DND-41 (cell line): ENCODE measurements at regions not wholly inside any gene's neighbourhood (a gene's known extent, or its start where the extent isn't known, plus 50 kb on each side); places are given as distances from the start of the nearest gene placed in this dataset.

Source experiments
- ATAC-seq: fragments of 200-7000 bp; cut with Tn5 transposase; 3 replicates; pipeline ENCODE4 v1.9.1; 2021; ENCODE audit warnings: low read depth; ENCODE audit not compliant: insufficient read depth
- DNase-seq: peaks from one replicate; pipeline ENCODE4 v3.0.0-alpha.2; 2020
- H2AFZ ChIP-seq: 2 replicates; pipeline ENCODE4 v1.6.0; 2012; ENCODE audit warnings: low read depth, low read length
- H3K27ac ChIP-seq: 2 replicates; pipeline ENCODE4 v1.5.1; 2012; ENCODE audit warnings: low read length, inconsistent platforms
- H3K27me3 ChIP-seq: fragments of 200-600 bp; sonication (generic); 2 replicates; pipeline ENCODE4 v1.6.0; 2012; ENCODE audit warnings: low read length, mild to moderate bottlenecking, inconsistent platforms; ENCODE audit not compliant: insufficient read depth, poor library complexity
- H3K36me3 ChIP-seq: 2 replicates; pipeline ENCODE4 v1.5.1; 2012; ENCODE audit warnings: low read length, inconsistent platforms; ENCODE audit not compliant: insufficient read depth
- H3K4me1 ChIP-seq: 2 replicates; pipeline ENCODE4 v1.5.1; 2012; ENCODE audit warnings: mild to moderate bottlenecking, low read length; ENCODE audit not compliant: insufficient read depth
- H3K4me2 ChIP-seq: 2 replicates; pipeline ENCODE4 v1.6.0; 2012; ENCODE audit warnings: mild to moderate bottlenecking, moderate library complexity, low read length, inconsistent platforms; ENCODE audit not compliant: insufficient read depth
- H3K4me3 ChIP-seq, 2 experiments: fragments of 200-600 bp in 1 of 2; shearing (Covaris generic) in 1 of 2; 2 replicates each; pipeline ENCODE4 v1.5.1; 2012 to 2016; ENCODE audit warnings: inconsistent platforms in 2 of 2, low read length in 2 of 2, mild to moderate bottlenecking in 2 of 2, low read depth in 1 of 2, moderate library complexity in 1 of 2
- H3K79me2 ChIP-seq: 2 replicates; pipeline ENCODE4 v1.6.0; 2012; ENCODE audit warnings: low read length, inconsistent platforms; ENCODE audit not compliant: insufficient read depth
- H3K9ac ChIP-seq: 2 replicates; pipeline ENCODE4 v1.6.0; 2012; ENCODE audit warnings: low read depth, mild to moderate bottlenecking, inconsistent platforms, low read length, moderate library complexity
- H3K9me3 ChIP-seq: 2 replicates; pipeline ENCODE4 v1.5.1; 2012; ENCODE audit warnings: low read length, moderate library complexity, mild to moderate bottlenecking, inconsistent platforms; ENCODE audit not compliant: insufficient read depth, severe bottlenecking
- H4K20me1 ChIP-seq: 2 replicates; pipeline ENCODE4 v1.6.0; 2012; ENCODE audit warnings: low read length; ENCODE audit not compliant: insufficient read depth
- CTCF ChIP-seq: IDR thresholded peaks from 2 replicates; pipeline ENCODE4 v1.5.1; 2012; ENCODE audit warnings: borderline replicate concordance, low read length, moderate library complexity, mild to moderate bottlenecking; ENCODE audit not compliant: poor library complexity, severe bottlenecking; ENCODE audit errors: extremely low read depth
- EZH2 ChIP-seq: IDR thresholded peaks from 3 replicates; pipeline ENCODE4 v1.6.1; 2012; ENCODE audit warnings: borderline replicate concordance, low read depth, mild to moderate bottlenecking, moderate library complexity, low read length, inconsistent platforms; ENCODE audit not compliant: severe bottlenecking

- Histone ChIP-seq H2AFZ (no peak overlapping the region), H3K27me3 (no peaks in the 10 kb centered on the region), H3K79me2 (no peaks in the 10 kb centered on the region), H3K9ac (no peak overlapping the region), H3K4me3 (no peak overlapping the region), H3K27ac (no peak overlapping the region), H3K9me3 (no peaks in the 10 kb centered on the region), H3K4me1 (peaks cover 10% of the 10 kb centered on the region; the same call in 1 of the 2 replicates), H3K4me2 (no peak overlapping the region), H4K20me1 (no peaks in the 10 kb centered on the region), H3K36me3 (no peaks in the 10 kb centered on the region)
- TF ChIP-seq EZH2 = no peak
- TF ChIP-seq CTCF = no peak
- ATAC-seq (no peak), DNase-seq (no peak)
These were observed 124.0 kb upstream of the BOD1 start for GRCh38 chr5:173740400-173740799.

GRCh38 chr5:173741087-173741486 lies 124.6 kb upstream of the BOD1 start:
- Histone ChIP-seq H3K9me3 (no peaks in the 10 kb centered on the region), H3K27me3 (no peaks in the 10 kb centered on the region), H3K27ac (no peak overlapping the region), H3K4me2 (no peak overlapping the region), H3K4me3 (no peak overlapping the region), H4K20me1 (no peaks in the 10 kb centered on the region), H3K79me2 (no peaks in the 10 kb centered on the region), H3K9ac (no peak overlapping the region), H3K36me3 (no peaks in the 10 kb centered on the region), H2AFZ (no peak overlapping the region), H3K4me1 (peaks cover 10% of the 10 kb centered on the region; the same call in 1 of the 2 replicates)
- DNase-seq = no peak
- TF ChIP-seq CTCF = no peak
- ATAC-seq = no peak

GRCh38 chr5:173741729-173742431 lies 125.4 kb upstream of the BOD1 start:
- Histone ChIP-seq H3K79me2 (no peaks in the 10 kb centered on the region), H3K36me3 (no peaks in the 10 kb centered on the region), H3K4me3 (no peak overlapping the region), H3K27ac (no peak overlapping the region), H3K9ac (no peak overlapping the region), H3K4me1 (peaks cover 10% of the 10 kb centered on the region; the same call in 1 of the 2 replicates), H3K9me3 (no peaks in the 10 kb centered on the region), H3K4me2 (no peak overlapping the region), H4K20me1 (no peaks in the 10 kb centered on the region), H3K27me3 (no peaks in the 10 kb centered on the region), H2AFZ (no peak overlapping the region)
- ATAC-seq (no peak), DNase-seq (no peak)
- TF ChIP-seq EZH2 (no peak), CTCF (no peak)

GRCh38 chr5:173742432-173742816 lies 126.0 kb upstream of the BOD1 start:
- no peaks in the 10 kb centered on the region for H3K27me3 ChIP-seq
- H4K20me1 ChIP-seq = no peaks in the 10 kb centered on the region
- no peaks in the 10 kb centered on the region for H3K9me3 ChIP-seq
- H3K4me2 ChIP-seq = no peak overlapping the region
- ATAC-seq (no peak), DNase-seq (no peak)
- H3K27ac ChIP-seq = no peak overlapping the region
- no peaks in the 10 kb centered on the region for H3K36me3 ChIP-seq
- TF ChIP-seq EZH2 (no peak), CTCF (no peak)
- peaks cover 10% of the 10 kb centered on the region; the same call in 1 of the 2 replicates for H3K4me1 ChIP-seq
- H3K9ac ChIP-seq = no peak overlapping the region
- no peaks in the 10 kb centered on the region for H3K79me2 ChIP-seq
- H2AFZ ChIP-seq = no peak overlapping the region
- no peak overlapping the region for H3K4me3 ChIP-seq
